HCT116 (cell line): ENCODE measurements at regions not wholly inside any gene's neighbourhood (a gene's known extent, or its start where the extent isn't known, plus 50 kb on each side); places are given as distances from the start of the nearest gene placed in this dataset.

Source experiments
- SRF ChIP-seq: IDR thresholded peaks from 2 replicates; pipeline ENCODE4 v1.6.1; 2012; ENCODE audit warnings: low read depth
- TF ChIP-seq, protein P1 (sequence below): IDR thresholded peaks from 2 replicates; pipeline ENCODE4 v1.6.1; 2012; ENCODE audit warnings: low read depth
- TF ChIP-seq, protein P2 (sequence below): IDR thresholded peaks from 2 replicates; pipeline ENCODE4 v1.6.1; 2011; ENCODE audit warnings: mild to moderate bottlenecking, low read length, moderate library complexity; ENCODE audit not compliant: insufficient replicate concordance; ENCODE audit errors: extremely low read depth

DNA sequence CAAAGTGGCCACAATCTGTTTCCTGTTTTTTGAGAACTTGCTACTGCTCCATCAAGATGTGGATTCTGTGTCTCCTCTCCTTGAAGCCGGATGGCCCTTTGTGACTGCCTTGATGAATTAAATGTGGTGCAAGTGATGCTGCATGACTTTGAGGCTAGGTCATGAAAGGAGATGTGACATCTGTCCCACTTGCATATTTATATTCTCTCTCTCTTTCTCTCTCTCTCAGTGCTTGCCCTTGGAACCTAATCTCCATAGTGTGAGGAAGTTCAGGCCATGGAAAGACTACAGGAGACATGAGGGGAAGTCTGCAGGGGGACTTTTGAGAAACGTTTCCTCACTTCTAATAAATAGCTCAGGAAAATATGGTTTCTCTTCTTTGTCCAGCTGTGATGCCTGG, 50.0 kb upstream of the ADPGK start (continued):
- TF ChIP-seq, protein P1, sequence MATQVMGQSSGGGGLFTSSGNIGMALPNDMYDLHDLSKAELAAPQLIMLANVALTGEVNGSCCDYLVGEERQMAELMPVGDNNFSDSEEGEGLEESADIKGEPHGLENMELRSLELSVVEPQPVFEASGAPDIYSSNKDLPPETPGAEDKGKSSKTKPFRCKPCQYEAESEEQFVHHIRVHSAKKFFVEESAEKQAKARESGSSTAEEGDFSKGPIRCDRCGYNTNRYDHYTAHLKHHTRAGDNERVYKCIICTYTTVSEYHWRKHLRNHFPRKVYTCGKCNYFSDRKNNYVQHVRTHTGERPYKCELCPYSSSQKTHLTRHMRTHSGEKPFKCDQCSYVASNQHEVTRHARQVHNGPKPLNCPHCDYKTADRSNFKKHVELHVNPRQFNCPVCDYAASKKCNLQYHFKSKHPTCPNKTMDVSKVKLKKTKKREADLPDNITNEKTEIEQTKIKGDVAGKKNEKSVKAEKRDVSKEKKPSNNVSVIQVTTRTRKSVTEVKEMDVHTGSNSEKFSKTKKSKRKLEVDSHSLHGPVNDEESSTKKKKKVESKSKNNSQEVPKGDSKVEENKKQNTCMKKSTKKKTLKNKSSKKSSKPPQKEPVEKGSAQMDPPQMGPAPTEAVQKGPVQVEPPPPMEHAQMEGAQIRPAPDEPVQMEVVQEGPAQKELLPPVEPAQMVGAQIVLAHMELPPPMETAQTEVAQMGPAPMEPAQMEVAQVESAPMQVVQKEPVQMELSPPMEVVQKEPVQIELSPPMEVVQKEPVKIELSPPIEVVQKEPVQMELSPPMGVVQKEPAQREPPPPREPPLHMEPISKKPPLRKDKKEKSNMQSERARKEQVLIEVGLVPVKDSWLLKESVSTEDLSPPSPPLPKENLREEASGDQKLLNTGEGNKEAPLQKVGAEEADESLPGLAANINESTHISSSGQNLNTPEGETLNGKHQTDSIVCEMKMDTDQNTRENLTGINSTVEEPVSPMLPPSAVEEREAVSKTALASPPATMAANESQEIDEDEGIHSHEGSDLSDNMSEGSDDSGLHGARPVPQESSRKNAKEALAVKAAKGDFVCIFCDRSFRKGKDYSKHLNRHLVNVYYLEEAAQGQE = no peak
- no peak for TF ChIP-seq SRF
- TF ChIP-seq, protein P2, sequence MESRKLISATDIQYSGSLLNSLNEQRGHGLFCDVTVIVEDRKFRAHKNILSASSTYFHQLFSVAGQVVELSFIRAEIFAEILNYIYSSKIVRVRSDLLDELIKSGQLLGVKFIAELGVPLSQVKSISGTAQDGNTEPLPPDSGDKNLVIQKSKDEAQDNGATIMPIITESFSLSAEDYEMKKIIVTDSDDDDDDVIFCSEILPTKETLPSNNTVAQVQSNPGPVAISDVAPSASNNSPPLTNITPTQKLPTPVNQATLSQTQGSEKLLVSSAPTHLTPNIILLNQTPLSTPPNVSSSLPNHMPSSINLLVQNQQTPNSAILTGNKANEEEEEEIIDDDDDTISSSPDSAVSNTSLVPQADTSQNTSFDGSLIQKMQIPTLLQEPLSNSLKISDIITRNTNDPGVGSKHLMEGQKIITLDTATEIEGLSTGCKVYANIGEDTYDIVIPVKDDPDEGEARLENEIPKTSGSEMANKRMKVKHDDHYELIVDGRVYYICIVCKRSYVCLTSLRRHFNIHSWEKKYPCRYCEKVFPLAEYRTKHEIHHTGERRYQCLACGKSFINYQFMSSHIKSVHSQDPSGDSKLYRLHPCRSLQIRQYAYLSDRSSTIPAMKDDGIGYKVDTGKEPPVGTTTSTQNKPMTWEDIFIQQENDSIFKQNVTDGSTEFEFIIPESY = no peak
